ENCODE measurements at regions not wholly inside any gene's neighbourhood (a gene's known extent, or its start where the extent isn't known, plus 50 kb on each side); places are given as distances from the start of the nearest gene placed in this dataset.

GRCh38 chr2:215619989-215620388 is 184.1 kb upstream of the FN1 start:
- H4K20me1 ChIP-seq (ENCODE audit: insufficient read depth): no peaks in the 10 kb centered on the region
- TF ChIP-seq FOXJ3 (CRISPR knock-in tag; IDR thresholded peaks at IDR 0.05) (no peak), CTCF (IDR thresholded peaks at IDR 0.05) (no peak), CHD2 (IDR thresholded peaks at IDR 0.05; ENCODE audit: low read length, partially characterized antibody) (no peak), FOSL2 (IDR thresholded peaks at IDR 0.05; ENCODE audit: borderline replicate concordance, low read depth) (no peak), PBX3 (IDR thresholded peaks at IDR 0.05) (no peak), YY1 (IDR thresholded peaks at IDR 0.05; ENCODE audit: low read depth) (no peak), SMC3 (IDR thresholded peaks at IDR 0.05; ENCODE audit: low read depth, low read length) (no peak), ELF1 (IDR thresholded peaks at IDR 0.05) (no peak), NRF1 (IDR thresholded peaks at IDR 0.05; ENCODE audit: low read depth, low read length) (no peak), NFIC (IDR thresholded peaks at IDR 0.05; ENCODE audit: borderline replicate concordance) (no peak), GATA2 (CRISPR knock-in tag; IDR thresholded peaks at IDR 0.05) (no peak), SIN3A (IDR thresholded peaks at IDR 0.05; ENCODE audit: borderline replicate concordance, low read depth, low read length) (no peak), POLR2AphosphoS5 (IDR thresholded peaks at IDR 0.05; ENCODE audit: low read depth, low read length) (no peak)
- peak overlapping the region in 1 of 2 experiments; percentile 89; a peak in 2 of 4 replicates for H3K27ac ChIP-seq (ENCODE audit: low read depth in 2 of 2, low read length in 1 of 2)
- peaks cover 21% of the 10 kb centered on the region for H3F3A ChIP-seq (replicated peaks; ENCODE audit: insufficient read depth)
- no peak overlapping the region for H2AFZ ChIP-seq (ENCODE audit: low read depth)
- ChIA-PET CTCF (interaction anchor here (0.6 kb wide), 1 partner anchor 14 kb away, joined by 3 read pairs; no protein-coding TSS in a partner anchor), POLR2A (interaction anchor here (0.6 kb wide), 1 partner anchor 261 kb away, joined by 3 read pairs; no protein-coding TSS in a partner anchor)
- H3K4me3 ChIP-seq (ENCODE audit: low read depth in 2 of 2, low read length in 1 of 2): no peak overlapping the region
- no peak for DNase-seq
- H3K4me2 ChIP-seq: no peak overlapping the region; the same call in 1 of the 2 replicates
- H3K9me3 ChIP-seq: no peaks in the 10 kb centered on the region
- no peak overlapping the region for H3K9ac ChIP-seq
- no peaks in the 10 kb centered on the region for H3K36me3 ChIP-seq (replicated peaks in 1 of 2; ENCODE audit: control insufficient read depth in 1 of 2, insufficient read depth in 2 of 2, low read length in 1 of 2)
- H3K4me1 ChIP-seq (ENCODE audit: control insufficient read depth in 1 of 2, insufficient read depth in 2 of 2, low read depth in 1 of 2, low read length in 1 of 2): peaks cover 9 to 26% of the 10 kb centered on the region in 2 experiments; a peak in 3 of 4 replicates
- 96% methylated on average over 10 of the region's 10 CpGs for WGBS (ENCODE audit: low lambda C conversion rate)
- no peaks in the 10 kb centered on the region for H3K27me3 ChIP-seq (ENCODE audit: insufficient read depth)
- H3K9me2 ChIP-seq: no peaks in the 10 kb centered on the region
- H3K79me2 ChIP-seq (ENCODE audit: insufficient read depth): no peaks in the 10 kb centered on the region

- H3K4me3 ChIP-seq (ENCODE audit: low read depth in 2 of 2, low read length in 1 of 2): no peak overlapping the region
- POLR2A ChIA-PET: interaction anchor here (0.6 kb wide), 1 partner anchor 262 kb away, joined by 3 read pairs; no protein-coding TSS in a partner anchor
- peak overlapping the region; percentile 74 for H3K4me2 ChIP-seq
- peaks cover 9 to 26% of the 10 kb centered on the region in 2 experiments; a peak in 3 of 4 replicates for H3K4me1 ChIP-seq (ENCODE audit: control insufficient read depth in 1 of 2, insufficient read depth in 2 of 2, low read depth in 1 of 2, low read length in 1 of 2)
- H3K9ac ChIP-seq: peak overlapping the region; percentile 49; the same call in 1 of the 2 replicates
- H3K9me3 ChIP-seq: no peaks in the 10 kb centered on the region
- peaks cover 21% of the 10 kb centered on the region for H3F3A ChIP-seq (replicated peaks; ENCODE audit: insufficient read depth)
- H3K9me2 ChIP-seq: no peaks in the 10 kb centered on the region
- no peaks in the 10 kb centered on the region for H3K79me2 ChIP-seq (ENCODE audit: insufficient read depth)
- no peaks in the 10 kb centered on the region for H3K27me3 ChIP-seq (ENCODE audit: insufficient read depth)
- DNase-seq: peak; percentile 57
- peak overlapping the region; percentile 53 to 89; a peak in 3 of 4 replicates for H3K27ac ChIP-seq (ENCODE audit: low read depth in 2 of 2, low read length in 1 of 2)
- no peaks in the 10 kb centered on the region for H3K36me3 ChIP-seq (replicated peaks in 1 of 2; ENCODE audit: control insufficient read depth in 1 of 2, insufficient read depth in 2 of 2, low read length in 1 of 2)
- peak overlapping the region; percentile 66 for H2AFZ ChIP-seq (ENCODE audit: low read depth)
- CTCF ChIA-PET: interaction anchor here (0.5 to 0.6 kb wide), 2 partner anchors 15 to 228 kb away, joined by 3 read pairs; no protein-coding TSS in a partner anchor
- H4K20me1 ChIP-seq (ENCODE audit: insufficient read depth): no peaks in the 10 kb centered on the region
- 49% methylated on average over 14 of the region's 14 CpGs for whole genome bisulfite sequencing (ENCODE audit: low lambda C conversion rate)
- TF ChIP-seq RXRA (IDR thresholded peaks at IDR 0.05; ENCODE audit: borderline replicate concordance, low read depth) (peak; percentile 97), EZH2phosphoT487 (IDR thresholded peaks at IDR 0.05; ENCODE audit: borderline replicate concordance, low read depth) (no peak), RFX5 (IDR thresholded peaks at IDR 0.05; ENCODE audit: low read length) (no peak), USF1 (IDR thresholded peaks at IDR 0.05; ENCODE audit: borderline replicate concordance, low read depth) (no peak), TEAD4 (IDR thresholded peaks at IDR 0.05; ENCODE audit: borderline replicate concordance, insufficient read depth) (peak; percentile 93), FOSL2 (IDR thresholded peaks at IDR 0.05; ENCODE audit: borderline replicate concordance, low read depth) (no peak; the same call in 1 of the 2 replicates), RCOR1 (IDR thresholded peaks at IDR 0.05; ENCODE audit: low read length) (no peak), ELF1 (IDR thresholded peaks at IDR 0.05) (no peak; the same call in 1 of the 2 replicates), MAX (IDR thresholded peaks at IDR 0.05; ENCODE audit: low read depth) (peak; percentile 55), GATA2 (CRISPR knock-in tag; IDR thresholded peaks at IDR 0.05) (peak; percentile 77), POLR2AphosphoS5 (IDR thresholded peaks at IDR 0.05; ENCODE audit: low read depth, low read length) (peak; percentile 71; the same call in 1 of the 2 replicates)
Observed at GRCh38 chr2:215619022-215619958, 183.4 kb upstream of the FN1 start.

Measured in SK-N-SH (cell line).